ENCODE measurements at regions not wholly inside any gene's neighbourhood (a gene's known extent, or its start where the extent isn't known, plus 50 kb on each side); places are given as distances from the start of the nearest gene placed in this dataset.

DNA sequence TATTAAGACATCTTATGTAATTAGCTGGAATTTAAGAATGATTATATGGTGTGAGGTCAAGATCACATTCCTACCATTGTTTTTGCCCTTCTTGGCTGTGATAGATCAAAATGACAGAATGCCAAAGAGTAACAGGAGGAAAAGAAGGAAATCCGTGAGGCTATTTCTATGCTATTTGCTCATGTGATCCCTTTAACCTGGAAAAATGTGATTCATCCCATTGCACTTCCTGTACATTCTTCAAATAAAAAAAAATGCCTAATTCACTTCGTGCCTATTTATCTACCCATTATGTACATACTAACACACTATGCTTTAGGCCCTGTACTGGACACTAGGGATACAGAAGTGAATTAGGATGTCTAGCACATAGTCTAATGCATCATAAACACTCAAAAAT lies 154.1 kb upstream of the PAPPA start:
- Histone ChIP-seq H3K9me3 (ENCODE audit: low read length) (no peaks in the 10 kb centered on the region), H3K27me3 (ENCODE audit: control insufficient read depth in 1 of 2, insufficient read depth in 2 of 2, low read length in 2 of 2) (no peaks in the 10 kb centered on the region), H3K4me2 (ENCODE audit: low read depth, low read length) (no peak overlapping the region), H3K4me1 (ENCODE audit: insufficient read depth, low read length) (peaks cover 10% of the 10 kb centered on the region), H3K27ac (ENCODE audit: extremely low read length, insufficient read depth, low read length) (no peak overlapping the region), H3K36me3 (replicated peaks in 1 of 2; ENCODE audit: control insufficient read depth in 1 of 2, insufficient read depth in 2 of 2, low read length in 2 of 2) (no peaks in the 10 kb centered on the region), H3K4me3 (replicated peaks in 1 of 3; ENCODE audit: insufficient read depth in 1 of 3, low read depth in 2 of 3, low read length in 3 of 3) (no peak overlapping the region), H3K79me2 (ENCODE audit: insufficient read depth, low read length) (no peaks in the 10 kb centered on the region), H4K20me1 (ENCODE audit: insufficient read depth, low read length) (no peaks in the 10 kb centered on the region), H3K9ac (ENCODE audit: insufficient read depth, low read depth, low read length) (no peak overlapping the region), H2AFZ (ENCODE audit: low read length) (no peak overlapping the region)
- BruUV-seq (replicated peaks) = no TSS peak
- intact Hi-C loops (cut with micrococcal nuclease; ENCODE audit: unreplicated experiment) (no loop called here), in situ Hi-C loops (cut with HindIII; ENCODE audit: extremely low pct_ligation_motif_present, low pct_unique_long_range_greater_than_20kb) (loop anchor here (5.0 kb wide), 1 partner anchor 117 kb away; no protein-coding TSS in a partner anchor)
- FAIRE-seq (no peak), ATAC-seq (no peak), DNase-seq (ENCODE audit: low spot score) (no peak)
- TF ChIP-seq MEF2D (CRISPR knock-in tag; IDR thresholded peaks at IDR 0.05) = no peak
- TF ChIP-seq ZNF790 (CRISPR knock-in tag; IDR thresholded peaks at IDR 0.05; ENCODE audit: borderline replicate concordance) = no peak
- TF ChIP-seq POLR2AphosphoS2 (IDR thresholded peaks at IDR 0.05; ENCODE audit: low read depth, low read length) = no peak
- TF ChIP-seq ZBTB14 (CRISPR knock-in tag; IDR thresholded peaks at IDR 0.05) = no peak
- TF ChIP-seq MYC (CRISPR knock-in tag; IDR thresholded peaks at IDR 0.05; ENCODE audit: borderline replicate concordance) = no peak
- no peak for TF ChIP-seq FOXP1 (IDR thresholded peaks at IDR 0.05)
- TF ChIP-seq FOXP1 (CRISPR knock-in tag; IDR thresholded peaks at IDR 0.05) = no peak
- TF ChIP-seq HES4 (CRISPR knock-in tag; IDR thresholded peaks at IDR 0.05; ENCODE audit: borderline replicate concordance) = no peak
- ChIA-PET CTCF (ENCODE audit: low intra/inter-chr PET ratio, low total read pairs) (no interaction called here), POLR2A (no interaction called here)
- WGBS (ENCODE audit: low lambda C conversion rate) = 28% methylated on average over 2 of the region's 2 CpGs

DNA sequence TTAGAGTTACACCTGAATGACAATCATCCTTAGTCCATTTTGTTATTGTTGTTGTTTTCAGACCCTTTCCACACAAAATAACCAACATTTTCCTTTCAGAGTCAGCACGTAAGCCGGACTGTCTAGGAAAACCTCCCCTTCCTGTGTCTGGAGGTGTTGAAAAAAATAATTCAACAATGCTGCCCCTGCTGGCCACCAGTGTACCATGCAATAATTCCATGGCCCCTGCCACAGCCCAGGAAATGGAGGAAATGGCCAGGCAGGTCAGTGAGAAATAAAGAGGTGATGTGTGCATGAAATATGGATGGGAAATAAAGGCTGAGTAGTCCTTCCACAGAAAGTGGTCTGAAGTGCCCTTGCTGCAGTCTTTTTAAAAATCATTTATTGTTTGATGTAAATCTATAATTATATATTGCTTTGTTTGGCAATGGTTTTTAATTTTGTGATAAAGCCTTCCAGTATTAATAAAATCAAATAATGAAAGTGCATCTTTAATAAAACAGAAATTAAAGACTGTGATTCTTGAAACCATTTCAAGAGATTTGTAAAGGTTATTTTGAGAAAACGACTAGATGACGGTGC lies 152.8 kb upstream of the PAPPA start:
- 51% methylated on average over 4 of the region's 4 CpGs for WGBS (ENCODE audit: low lambda C conversion rate)
- in situ Hi-C loops (cut with HindIII; ENCODE audit: extremely low pct_ligation_motif_present, low pct_unique_long_range_greater_than_20kb) (no loop called here), intact Hi-C loops (cut with micrococcal nuclease; ENCODE audit: unreplicated experiment) (loop anchor here (1.0 to 5.0 kb wide), 2 partner anchors 59 to 118 kb away; no protein-coding TSS in a partner anchor)
- H3K9me3 ChIP-seq (ENCODE audit: low read length) = no peaks in the 10 kb centered on the region
- H3K9ac ChIP-seq (ENCODE audit: insufficient read depth, low read depth, low read length) = no peak overlapping the region
- H3K36me3 ChIP-seq (replicated peaks in 1 of 2; ENCODE audit: control insufficient read depth in 1 of 2, insufficient read depth in 2 of 2, low read length in 2 of 2) = no peaks in the 10 kb centered on the region
- ATAC-seq (peak; percentile 93), DNase-seq (ENCODE audit: low spot score) (peak; percentile 32), FAIRE-seq (peak; percentile 4)
- H3K4me3 ChIP-seq (replicated peaks in 1 of 3; ENCODE audit: insufficient read depth in 1 of 3, low read depth in 2 of 3, low read length in 3 of 3) = no peak overlapping the region
- H3K4me2 ChIP-seq (ENCODE audit: low read depth, low read length) = 0 out of 2 replicates have a peak overlapping the region, but pooled peaks have one; percentile 6
- no peak overlapping the region for H3K27ac ChIP-seq (ENCODE audit: extremely low read length, insufficient read depth, low read length)
- H2AFZ ChIP-seq (ENCODE audit: low read length) = no peak overlapping the region
- H4K20me1 ChIP-seq (ENCODE audit: insufficient read depth, low read length) = no peaks in the 10 kb centered on the region
- CTCF ChIA-PET (ENCODE audit: low intra/inter-chr PET ratio, low total read pairs) = interaction anchor here (1.9 kb wide), 1 partner anchor 117 kb away, joined by 19 read pairs; no protein-coding TSS in a partner anchor
- H3K27me3 ChIP-seq (ENCODE audit: control insufficient read depth in 1 of 2, insufficient read depth in 2 of 2, low read length in 2 of 2) = no peaks in the 10 kb centered on the region
- no peaks in the 10 kb centered on the region for H3K79me2 ChIP-seq (ENCODE audit: insufficient read depth, low read length)
- H3K4me1 ChIP-seq (ENCODE audit: insufficient read depth, low read length) = peaks cover 9% of the 10 kb centered on the region
- no TSS peak for BruUV-seq (replicated peaks)
- POLR2A ChIA-PET = no interaction called here
- no peak for TF ChIP-seq ZFY (CRISPR knock-in tag; IDR thresholded peaks at IDR 0.05)
- no peak for TF ChIP-seq MAFG (CRISPR knock-in tag; IDR thresholded peaks at IDR 0.05)
- no peak for TF ChIP-seq SIN3A (IDR thresholded peaks at IDR 0.05; ENCODE audit: borderline replicate concordance, low read depth, low read length)
- TF ChIP-seq, protein P1, sequence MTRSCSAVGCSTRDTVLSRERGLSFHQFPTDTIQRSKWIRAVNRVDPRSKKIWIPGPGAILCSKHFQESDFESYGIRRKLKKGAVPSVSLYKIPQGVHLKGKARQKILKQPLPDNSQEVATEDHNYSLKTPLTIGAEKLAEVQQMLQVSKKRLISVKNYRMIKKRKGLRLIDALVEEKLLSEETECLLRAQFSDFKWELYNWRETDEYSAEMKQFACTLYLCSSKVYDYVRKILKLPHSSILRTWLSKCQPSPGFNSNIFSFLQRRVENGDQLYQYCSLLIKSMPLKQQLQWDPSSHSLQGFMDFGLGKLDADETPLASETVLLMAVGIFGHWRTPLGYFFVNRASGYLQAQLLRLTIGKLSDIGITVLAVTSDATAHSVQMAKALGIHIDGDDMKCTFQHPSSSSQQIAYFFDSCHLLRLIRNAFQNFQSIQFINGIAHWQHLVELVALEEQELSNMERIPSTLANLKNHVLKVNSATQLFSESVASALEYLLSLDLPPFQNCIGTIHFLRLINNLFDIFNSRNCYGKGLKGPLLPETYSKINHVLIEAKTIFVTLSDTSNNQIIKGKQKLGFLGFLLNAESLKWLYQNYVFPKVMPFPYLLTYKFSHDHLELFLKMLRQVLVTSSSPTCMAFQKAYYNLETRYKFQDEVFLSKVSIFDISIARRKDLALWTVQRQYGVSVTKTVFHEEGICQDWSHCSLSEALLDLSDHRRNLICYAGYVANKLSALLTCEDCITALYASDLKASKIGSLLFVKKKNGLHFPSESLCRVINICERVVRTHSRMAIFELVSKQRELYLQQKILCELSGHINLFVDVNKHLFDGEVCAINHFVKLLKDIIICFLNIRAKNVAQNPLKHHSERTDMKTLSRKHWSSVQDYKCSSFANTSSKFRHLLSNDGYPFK (CRISPR knock-in tag; IDR thresholded peaks at IDR 0.05; ENCODE audit: borderline replicate concordance) = peak; percentile 88
- TF ChIP-seq ELF1 (CRISPR knock-in tag; IDR thresholded peaks at IDR 0.05) = 0 out of 2 replicates have a peak, but pooled peaks have one; percentile 25
- peak; percentile 71 for TF ChIP-seq BCL6 (CRISPR knock-in tag; IDR thresholded peaks at IDR 0.05)
- TF ChIP-seq XRCC5 (optimal IDR thresholded peaks at IDR 0.05; ENCODE audit: low read length) = peak; percentile 52
- no peak for TF ChIP-seq SMAD9 (CRISPR knock-in tag; IDR thresholded peaks at IDR 0.05)
- peak; percentile 51 for TF ChIP-seq YY1 (IDR thresholded peaks at IDR 0.05; ENCODE audit: insufficient read depth, insufficient replicate concordance, low read depth, low read length)
